Psoas muscle (tissue), 7 donors: ENCODE measurements at regions not wholly inside any gene's neighbourhood (a gene's known extent, or its start where the extent isn't known, plus 50 kb on each side); places are given as distances from the start of the nearest gene placed in this dataset.

ENCODE experiments used
- ATAC-seq, 4 donors: fragments of 200-7000 bp; cut with Tn5 transposase; one replicate each; pipeline ENCODE4 v1.9.1; 2020; ENCODE audit warnings: moderate library complexity in 3 of 4, mild to moderate bottlenecking in 2 of 4
- DNase-seq, 2 donors: peaks; one replicate each; pipeline ENCODE4 v3.0.0-alpha.2; 2020
- H3K27ac ChIP-seq: fragments of 200-600 bp; one replicate; pipeline ENCODE4 v1.8.0; 2022
- H3K27me3 ChIP-seq, 3 donors: fragments of 200-600 bp in 1 of 3; one replicate each; pipeline versions ENCODE4 v1.6.1 to v1.8.0; 2013 to 2022; ENCODE audit warnings: low read length in 2 of 3, mild to moderate bottlenecking in 2 of 3, moderate library complexity in 1 of 3; ENCODE audit not compliant: insufficient read depth in 3 of 3
- H3K36me3 ChIP-seq, 2 donors: fragments of 200-600 bp in 1 of 2; one replicate each; pipeline versions ENCODE4 v1.6.1 to v1.8.0; 2013 to 2022; ENCODE audit warnings: low read depth in 1 of 2, mild to moderate bottlenecking in 1 of 2, moderate library complexity in 1 of 2; ENCODE audit not compliant: insufficient read depth in 1 of 2
- H3K4me1 ChIP-seq: fragments of 200-600 bp; one replicate; pipeline ENCODE4 v1.8.0; 2022
- H3K4me3 ChIP-seq: fragments of 200-600 bp; one replicate; pipeline ENCODE4 v1.8.0; 2022; ENCODE audit warnings: mild to moderate bottlenecking
- H3K9me3 ChIP-seq: fragments of 200-600 bp; one replicate; pipeline ENCODE4 v1.8.0; 2022
- WGBS, 3 donors: extraction: QIAGEN DNeasy Blood & Tissue Kit; methylation state at CpG; one replicate each; pipeline versions ENCODE4 v1.1.6 to v1.1.7; 2013; 5-methylcytosine and 5-hydroxymethylcytosine counted together
- intact Hi-C, 2 donors: fragments of 100-400 bp; cut with DNase I; formaldehyde crosslinking; loops; one replicate each; pipeline versions ENCODE4 v1.11.0 to v1.14.2; 2022
- TF ChIP-seq, protein P1 (sequence below): fragments of 200-600 bp; IDR thresholded peaks from one replicate; pipeline ENCODE4 v1.8.0; 2022; ENCODE audit warnings: antibody characterized with exemption
- donor health status: healthy with polysubstance abuse.
- donor health status: DM: no; HTN: no; CAD: no; lungs with moderate emphysema.
- donor health status: Bipolar disorder and iron deficiency.
- donor health status: healthy.
- donor health status: DM: yes; HTN: yes; CAD: no.
- donor health status: DM: no; HTN: no; CAD: no.
- donor health status: DM: yes; HTN: yes; CAD: no.

DNA sequence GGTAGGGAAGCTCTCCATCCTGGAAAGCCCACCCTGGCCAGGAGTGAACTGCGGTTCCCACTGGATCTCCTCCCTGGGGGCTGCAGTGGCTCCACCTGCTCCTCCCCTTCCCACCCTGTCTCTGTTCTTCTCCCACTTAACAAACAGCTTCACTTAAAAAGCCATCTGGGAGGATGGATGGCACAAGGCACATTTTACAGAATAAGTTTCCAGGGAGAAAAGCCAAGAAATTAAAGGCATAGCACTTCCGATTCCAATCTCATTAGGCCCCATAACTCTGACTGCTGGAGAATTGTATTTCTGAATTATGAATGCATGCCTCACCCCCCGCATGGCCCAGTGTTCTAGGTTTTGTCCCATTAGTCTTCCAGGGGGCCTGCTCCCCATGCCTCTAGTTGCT is 718.3 kb downstream of the PTPRU start:
- ATAC-seq (no peak), DNase-seq (no peak)
- H3K9me3 ChIP-seq, result no peaks in the 10 kb centered on the region
- no peak overlapping the region for H3K4me3 ChIP-seq
- TF ChIP-seq, protein P1, sequence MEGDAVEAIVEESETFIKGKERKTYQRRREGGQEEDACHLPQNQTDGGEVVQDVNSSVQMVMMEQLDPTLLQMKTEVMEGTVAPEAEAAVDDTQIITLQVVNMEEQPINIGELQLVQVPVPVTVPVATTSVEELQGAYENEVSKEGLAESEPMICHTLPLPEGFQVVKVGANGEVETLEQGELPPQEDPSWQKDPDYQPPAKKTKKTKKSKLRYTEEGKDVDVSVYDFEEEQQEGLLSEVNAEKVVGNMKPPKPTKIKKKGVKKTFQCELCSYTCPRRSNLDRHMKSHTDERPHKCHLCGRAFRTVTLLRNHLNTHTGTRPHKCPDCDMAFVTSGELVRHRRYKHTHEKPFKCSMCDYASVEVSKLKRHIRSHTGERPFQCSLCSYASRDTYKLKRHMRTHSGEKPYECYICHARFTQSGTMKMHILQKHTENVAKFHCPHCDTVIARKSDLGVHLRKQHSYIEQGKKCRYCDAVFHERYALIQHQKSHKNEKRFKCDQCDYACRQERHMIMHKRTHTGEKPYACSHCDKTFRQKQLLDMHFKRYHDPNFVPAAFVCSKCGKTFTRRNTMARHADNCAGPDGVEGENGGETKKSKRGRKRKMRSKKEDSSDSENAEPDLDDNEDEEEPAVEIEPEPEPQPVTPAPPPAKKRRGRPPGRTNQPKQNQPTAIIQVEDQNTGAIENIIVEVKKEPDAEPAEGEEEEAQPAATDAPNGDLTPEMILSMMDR, result no peak
- H3K27me3 ChIP-seq, result peaks cover 0 to 1% (median 0%) of the 10 kb centered on the region in 3 donors
- intact Hi-C loops, result no loop called here
- 33 to 51% (median 35%) methylated on average over 3 of the region's 3 CpGs for WGBS, 3 donors
- no peaks in the 10 kb centered on the region for H3K4me1 ChIP-seq
- H3K27ac ChIP-seq, result no peak overlapping the region
- no peaks in the 10 kb centered on the region for H3K36me3 ChIP-seq

DNA sequence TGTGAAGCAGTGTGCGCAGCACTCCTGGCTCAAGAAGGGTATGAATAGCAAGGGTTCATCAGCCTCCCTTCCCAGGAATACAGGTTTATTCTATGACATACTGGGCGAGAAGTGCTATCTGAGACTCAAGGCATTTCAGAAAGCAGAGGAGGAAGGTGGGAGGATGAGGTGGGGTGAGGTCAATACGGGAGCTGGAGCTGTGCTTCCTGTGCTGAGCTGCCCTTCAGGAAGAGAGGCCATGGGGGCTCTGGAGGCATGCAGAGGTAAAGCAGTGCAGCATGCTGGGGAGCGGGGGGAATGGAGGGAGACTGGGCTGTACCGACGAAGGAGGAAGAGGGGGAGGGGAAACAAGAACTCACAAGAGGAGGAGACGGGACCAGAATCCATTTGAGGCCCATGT is 717.6 kb downstream of the PTPRU start:
- TF ChIP-seq, protein P1, result no peak
- DNase-seq (no peak), ATAC-seq (no peak)
- Histone ChIP-seq H3K4me1 (no peaks in the 10 kb centered on the region), H3K27me3 (peaks cover 0 to 1% (median 0%) of the 10 kb centered on the region in 3 donors), H3K27ac (no peak overlapping the region), H3K9me3 (no peaks in the 10 kb centered on the region), H3K4me3 (no peak overlapping the region), H3K36me3 (no peaks in the 10 kb centered on the region)
- 50 to 58% (median 54%) methylated on average over 7 of the region's 7 CpGs for WGBS, 3 donors
- intact Hi-C loops, result no loop called here

DNA sequence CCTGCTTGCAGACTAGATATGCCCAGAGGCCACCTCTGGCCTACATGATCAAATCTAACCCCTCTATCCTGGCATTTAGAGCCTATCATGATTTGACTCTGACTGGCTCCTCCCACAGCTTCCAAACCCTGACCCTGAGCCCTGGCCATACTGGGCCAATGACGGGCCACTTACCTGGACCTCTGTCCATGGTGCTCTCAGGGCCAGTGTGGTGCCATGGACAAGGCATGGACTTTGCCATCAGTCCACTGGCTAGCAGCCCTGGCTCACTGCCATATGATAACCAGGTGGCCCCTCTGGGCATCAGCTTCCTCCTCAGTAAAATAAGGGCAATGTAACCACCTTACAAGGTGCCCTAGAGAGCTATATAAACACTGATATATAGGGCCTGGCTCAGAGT is 713.4 kb downstream of the PTPRU start:
- Histone ChIP-seq H3K4me3 (no peak overlapping the region), H3K4me1 (no peaks in the 10 kb centered on the region), H3K27ac (no peak overlapping the region), H3K36me3 (no peaks in the 10 kb centered on the region), H3K27me3 (peaks cover 0 to 26% (median 6%) of the 10 kb centered on the region in 3 donors), H3K9me3 (no peaks in the 10 kb centered on the region)
- TF ChIP-seq, protein P1, result no peak
- WGBS, 3 donors, result 50 to 65% (median 55%) methylated on average over 1 of the region's 1 CpG
- DNase-seq (no peak), ATAC-seq (no peak)
- intact Hi-C loops, result no loop called here

DNA sequence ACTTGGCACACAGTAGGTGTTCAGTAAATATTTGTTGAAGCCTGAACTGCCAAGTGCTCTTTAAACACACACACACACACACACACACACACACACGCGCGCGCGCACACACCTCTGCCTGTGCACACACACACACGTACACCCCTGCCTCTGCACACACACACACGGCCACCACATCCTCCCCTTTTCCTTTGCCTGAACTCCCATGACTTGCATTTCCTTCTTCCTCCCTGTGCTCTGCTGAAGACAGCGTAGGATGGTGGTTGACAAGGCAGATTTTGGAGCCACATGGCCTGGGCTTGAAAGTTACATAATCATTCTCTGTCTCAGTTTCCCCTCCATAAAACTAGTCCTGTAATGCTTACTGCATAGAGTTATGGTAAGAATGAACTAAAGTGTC is 712.3 kb downstream of the PTPRU start:
- H3K27me3 ChIP-seq, result peaks cover 0 to 26% (median 6%) of the 10 kb centered on the region in 3 donors
- DNase-seq (no peak), ATAC-seq (no peak)
- H3K27ac ChIP-seq, result no peak overlapping the region
- no peaks in the 10 kb centered on the region for H3K4me1 ChIP-seq
- WGBS, 3 donors, result 69 to 76% (median 71%) methylated on average over 8 of the region's 8 CpGs
- intact Hi-C loops, result no loop called here
- no peak overlapping the region for H3K4me3 ChIP-seq
- H3K36me3 ChIP-seq, result no peaks in the 10 kb centered on the region
- TF ChIP-seq, protein P1, result no peak
- no peaks in the 10 kb centered on the region for H3K9me3 ChIP-seq

DNA sequence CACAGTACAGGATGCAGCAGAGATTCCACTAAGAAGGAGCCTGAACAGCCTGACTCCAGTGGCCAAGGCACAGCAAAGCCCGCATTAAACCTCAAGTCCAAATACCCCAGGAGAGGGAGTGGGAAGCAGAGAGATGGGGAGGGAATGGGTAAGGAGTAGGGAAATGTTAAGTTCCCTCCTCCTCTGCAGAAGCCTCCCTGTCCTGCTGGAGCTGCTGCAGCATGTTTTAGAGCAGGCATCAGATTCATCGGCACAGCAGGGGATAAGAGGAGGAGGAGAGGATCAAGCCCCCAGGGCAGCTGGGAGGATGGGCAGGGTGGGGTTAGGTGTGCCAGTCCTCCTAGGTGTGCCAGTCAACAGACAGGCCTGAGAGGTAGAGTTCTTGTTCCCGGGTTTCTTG is 709.7 kb downstream of the PTPRU start:
- TF ChIP-seq, protein P1, result no peak
- 49 to 65% (median 55%) methylated on average over 3 of the region's 3 CpGs for WGBS, 3 donors
- intact Hi-C loops, result no loop called here

More for the DNA sequence above, 709.7 kb downstream of the PTPRU start:
- no peaks in the 10 kb centered on the region for H3K4me1 ChIP-seq
- no peaks in the 10 kb centered on the region for H3K9me3 ChIP-seq
- H3K36me3 ChIP-seq, result no peaks in the 10 kb centered on the region
- ATAC-seq, result no peak
- no peak for DNase-seq
- H3K27ac ChIP-seq, result no peak overlapping the region
- H3K27me3 ChIP-seq, result peaks cover 0 to 26% (median 6%) of the 10 kb centered on the region in 3 donors
- no peak overlapping the region for H3K4me3 ChIP-seq
